Endothelial cell of umbilical vein (primary cell): ENCODE measurements at regions not wholly inside any gene's neighbourhood (a gene's known extent, or its start where the extent isn't known, plus 50 kb on each side); places are given as distances from the start of the nearest gene placed in this dataset.

ENCODE experiments used
- BruUV-seq: library from RNA; stranded (reverse); fragments of 400-500 nt; replicated peaks from 2 replicates; lab custom pipeline; 2021; lab: Mats Ljungman, UMichigan
- CTCF ChIA-PET: fragments of 300-600, 350-600 bp; sonication (Branson Sonifier 250); formaldehyde crosslinking; loops from one replicate; lab custom pipeline; 2021; ENCODE audit warnings: antibody characterized with exemption, inconsistent platforms; lab: Charles Lee
- POLR2A ChIA-PET: fragments of 300-600, 350-600 bp; sonication (Branson Sonifier 250); formaldehyde crosslinking; loops from one replicate; lab custom pipeline; 2021; ENCODE audit warnings: antibody characterized with exemption, inconsistent platforms; lab: Charles Lee
- DNase-seq: peaks from one replicate; pipeline ENCODE4 v3.0.0-alpha.2; 2011; ENCODE audit warnings: low read depth, low spot score
- FAIRE-seq: peaks from 2 replicates; lab custom pipeline; 2011; peaks lifted over from hg19 to GRCh38; lab: Jason Lieb, UNC
- H2AFZ ChIP-seq: 2 replicates; pipeline ENCODE4 v1.6.0; 2012; ENCODE audit warnings: low read depth, low read length, control low read depth, inconsistent platforms
- H3K27ac ChIP-seq: 2 replicates; pipeline ENCODE4 v1.5.1; 2011; ENCODE audit warnings: low read depth, mild to moderate bottlenecking, control low read depth, low read length, moderate library complexity; ENCODE audit not compliant: insufficient read depth
- H3K27me3 ChIP-seq, 2 experiments: 2 replicates each; pipeline versions ENCODE4 v1.6.0 to v1.6.1; 2011; ENCODE audit warnings: low read length in 2 of 2, mixed read lengths in 1 of 2; ENCODE audit not compliant: control insufficient read depth in 2 of 2, insufficient read depth in 2 of 2
- H3K36me3 ChIP-seq, 2 experiments: 2 replicates in 1 of 2; 3 replicates in 1 of 2; pipeline ENCODE4 v1.5.1; 2011; ENCODE audit warnings: low read length in 2 of 2, mild to moderate bottlenecking in 1 of 2, moderate library complexity in 1 of 2; ENCODE audit not compliant: control insufficient read depth in 2 of 2, insufficient read depth in 2 of 2; ENCODE audit errors: extremely low read depth in 1 of 2
- H3K4me1 ChIP-seq: 3 replicates; pipeline ENCODE4 v1.5.1; 2011; ENCODE audit warnings: mild to moderate bottlenecking, low read length; ENCODE audit not compliant: control insufficient read depth, insufficient read depth; ENCODE audit errors: extremely low read depth
- H3K4me2 ChIP-seq: 2 replicates; pipeline ENCODE4 v1.6.1; 2011; ENCODE audit warnings: low read length, control low read depth, mixed read lengths; ENCODE audit not compliant: insufficient read depth
- H3K4me3 ChIP-seq, 3 experiments: fragments of 200-600 bp in 1 of 3; sonication (generic), shearing (Covaris generic) in 1 of 3; replicated peaks in 1 of 3; 2 replicates each; pipeline ENCODE4 v1.5.1; 2011 to 2016; ENCODE audit warnings: control low read depth in 3 of 3, low read length in 3 of 3, mild to moderate bottlenecking in 2 of 3, inconsistent platforms in 1 of 3, low read depth in 1 of 3, moderate library complexity in 1 of 3; ENCODE audit not compliant: insufficient read depth in 1 of 3
- H3K79me2 ChIP-seq: 2 replicates; pipeline ENCODE4 v1.6.0; 2012; ENCODE audit warnings: low read length, inconsistent platforms; ENCODE audit not compliant: control insufficient read depth, insufficient read depth
- H3K9ac ChIP-seq: replicated peaks from 2 replicates; pipeline ENCODE3; 2011; ENCODE audit warnings: low read length, control low read depth; ENCODE audit not compliant: insufficient read depth; ENCODE audit errors: extremely low read depth
- H3K9me1 ChIP-seq: replicated peaks from 3 replicates; pipeline ENCODE4 v1.6.0; 2011; ENCODE audit warnings: mild to moderate bottlenecking, low read length; ENCODE audit not compliant: control insufficient read depth, insufficient read depth; ENCODE audit errors: extremely low read depth
- H3K9me3 ChIP-seq: replicated peaks from 2 replicates; pipeline ENCODE4 v1.5.1; 2012; ENCODE audit warnings: low read length, inconsistent platforms; ENCODE audit not compliant: control insufficient read depth, insufficient read depth
- H4K20me1 ChIP-seq: replicated peaks from 2 replicates; pipeline ENCODE3; 2011; ENCODE audit warnings: mild to moderate bottlenecking, low read length; ENCODE audit not compliant: control insufficient read depth, insufficient read depth; ENCODE audit errors: extremely low read depth
- EZH2 ChIP-seq: IDR thresholded peaks from 2 replicates; pipeline ENCODE4 v1.6.1; 2012; ENCODE audit warnings: borderline replicate concordance, low read depth, mild to moderate bottlenecking, moderate library complexity, low read length, inconsistent platforms; ENCODE audit not compliant: severe bottlenecking
- FOS ChIP-seq: IDR thresholded peaks from 2 replicates; pipeline ENCODE4 v1.6.1; 2011; ENCODE audit warnings: mild to moderate bottlenecking, low read length, moderate library complexity, borderline replicate concordance; ENCODE audit not compliant: insufficient read depth
- GATA2 ChIP-seq: IDR thresholded peaks from 2 replicates; pipeline ENCODE4 v1.7.0; 2011; ENCODE audit warnings: low read depth, mild to moderate bottlenecking, moderate library complexity, mixed read lengths, low read length; ENCODE audit not compliant: insufficient read length, insufficient read depth
- MYC ChIP-seq: IDR thresholded peaks from one replicate; pipeline ENCODE4 v1.6.1; 2011; ENCODE audit warnings: mild to moderate bottlenecking, low read depth, low read length
- POLR2A ChIP-seq: IDR thresholded peaks from 2 replicates; pipeline ENCODE4 v1.6.1; 2012; ENCODE audit warnings: low read depth, mild to moderate bottlenecking, control low read depth, low read length
- POLR2AphosphoS5 ChIP-seq: IDR thresholded peaks from 2 replicates; pipeline ENCODE4 v1.6.1; 2012; ENCODE audit warnings: low read depth, mild to moderate bottlenecking, control low read depth, low read length, moderate library complexity; ENCODE audit not compliant: insufficient read depth
- dilution Hi-C: fragments of 300-500 bp; cut with MboI; formaldehyde crosslinking; loops from one replicate; pipeline ENCODE4 v1.15.0; 2019; ENCODE audit warnings: low sequenced_read_pairs; ENCODE audit not compliant: extremely low pct_ligation_motif_present
- intact Hi-C: fragments of 100-400 bp; cut with micrococcal nuclease; formaldehyde crosslinking; loops from one replicate; pipeline ENCODE4 v1.10.0; 2022
- TF ChIP-seq, protein P1 (sequence below), 2 donors: IDR thresholded peaks; 1 replicate in 1 of 2; 2 replicates in 1 of 2; pipeline ENCODE4 v1.5.1; 2011; ENCODE audit warnings: low read length in 2 of 2, mild to moderate bottlenecking in 2 of 2, moderate library complexity in 2 of 2, control low read depth in 1 of 2, inconsistent platforms in 1 of 2, low read depth in 1 of 2; ENCODE audit not compliant: insufficient read depth in 1 of 2; ENCODE audit errors: extremely low read depth in 1 of 2
- TF ChIP-seq, protein P2 (sequence below): IDR thresholded peaks from 2 replicates; pipeline ENCODE4 v1.6.1; 2011; ENCODE audit not compliant: insufficient read depth, insufficient read length

DNA sequence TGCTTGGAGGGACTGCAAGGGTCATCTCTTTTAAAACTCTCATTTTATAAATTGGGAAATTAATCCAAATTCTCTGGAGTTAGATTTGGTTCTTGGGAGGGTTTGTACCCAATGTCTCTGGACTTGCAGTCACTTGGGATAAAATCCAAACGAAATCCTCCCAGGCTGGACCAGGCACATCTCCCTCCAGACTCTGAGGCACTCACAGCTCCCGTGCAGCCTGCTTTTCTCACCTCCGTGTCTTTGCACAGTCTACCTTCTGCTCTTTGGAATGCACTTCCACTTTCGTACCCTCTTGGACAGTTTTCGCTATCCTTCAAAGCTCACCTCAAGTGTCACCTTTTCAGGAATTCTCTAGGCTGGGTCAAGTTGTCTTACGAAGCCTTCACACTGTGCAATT is 166.3 kb downstream of the MYCN start:
- H3K9me3 ChIP-seq: no peaks in the 10 kb centered on the region
- no peak overlapping the region for H3K9ac ChIP-seq
- BruUV-seq: no TSS peak
- TF ChIP-seq MYC (no peak), GATA2 (no peak), FOS (no peak), POLR2AphosphoS5 (no peak), POLR2A (no peak), EZH2 (no peak)
- TF ChIP-seq, protein P1, sequence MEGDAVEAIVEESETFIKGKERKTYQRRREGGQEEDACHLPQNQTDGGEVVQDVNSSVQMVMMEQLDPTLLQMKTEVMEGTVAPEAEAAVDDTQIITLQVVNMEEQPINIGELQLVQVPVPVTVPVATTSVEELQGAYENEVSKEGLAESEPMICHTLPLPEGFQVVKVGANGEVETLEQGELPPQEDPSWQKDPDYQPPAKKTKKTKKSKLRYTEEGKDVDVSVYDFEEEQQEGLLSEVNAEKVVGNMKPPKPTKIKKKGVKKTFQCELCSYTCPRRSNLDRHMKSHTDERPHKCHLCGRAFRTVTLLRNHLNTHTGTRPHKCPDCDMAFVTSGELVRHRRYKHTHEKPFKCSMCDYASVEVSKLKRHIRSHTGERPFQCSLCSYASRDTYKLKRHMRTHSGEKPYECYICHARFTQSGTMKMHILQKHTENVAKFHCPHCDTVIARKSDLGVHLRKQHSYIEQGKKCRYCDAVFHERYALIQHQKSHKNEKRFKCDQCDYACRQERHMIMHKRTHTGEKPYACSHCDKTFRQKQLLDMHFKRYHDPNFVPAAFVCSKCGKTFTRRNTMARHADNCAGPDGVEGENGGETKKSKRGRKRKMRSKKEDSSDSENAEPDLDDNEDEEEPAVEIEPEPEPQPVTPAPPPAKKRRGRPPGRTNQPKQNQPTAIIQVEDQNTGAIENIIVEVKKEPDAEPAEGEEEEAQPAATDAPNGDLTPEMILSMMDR (IDR thresholded peaks at IDR 0.05; ENCODE audit: extremely low read depth in 1 of 2, insufficient read depth in 1 of 2, low read depth in 1 of 2, low read length in 2 of 2): no peak
- TF ChIP-seq, protein P2, sequence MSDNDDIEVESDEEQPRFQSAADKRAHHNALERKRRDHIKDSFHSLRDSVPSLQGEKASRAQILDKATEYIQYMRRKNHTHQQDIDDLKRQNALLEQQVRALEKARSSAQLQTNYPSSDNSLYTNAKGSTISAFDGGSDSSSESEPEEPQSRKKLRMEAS: no peak
- POLR2A ChIA-PET: no interaction called here
- no peaks in the 10 kb centered on the region for H3K9me1 ChIP-seq
- DNase-seq (no peak), FAIRE-seq (no peak)
- H4K20me1 ChIP-seq: no peaks in the 10 kb centered on the region
- no peaks in the 10 kb centered on the region for H3K27me3 ChIP-seq
- no peaks in the 10 kb centered on the region for H3K4me1 ChIP-seq
- no peaks in the 10 kb centered on the region for H3K79me2 ChIP-seq
- dilution Hi-C loops: no loop called here
- no peak overlapping the region for H2AFZ ChIP-seq
- no peaks in the 10 kb centered on the region for H3K36me3 ChIP-seq
- CTCF ChIA-PET: no interaction called here
- no peak overlapping the region for H3K4me3 ChIP-seq
- no peak overlapping the region for H3K4me2 ChIP-seq
- intact Hi-C loops: no loop called here
- H3K27ac ChIP-seq: no peak overlapping the region
